ENCODE measurements at regions not wholly inside any gene's neighbourhood (a gene's known extent, or its start where the extent isn't known, plus 50 kb on each side); places are given as distances from the start of the nearest gene placed in this dataset.
"Not testable (repeated sequence)": the region's sequence is repeated elsewhere in the genome, so short reads cannot be mapped to it uniquely, and the experiment has no call there.

GRCh38 chr11:97761175-97761574 is 1259.6 kb upstream of the CNTN5 start:
- DNase-seq (no peak), ATAC-seq (ENCODE audit: poor library complexity) (no peak)
- intact Hi-C loops (cut with DNase I) = no loop called here

GRCh38 chr11:97764193-97764592 is 1256.6 kb upstream of the CNTN5 start:
- intact Hi-C loops (cut with DNase I) = no loop called here
- DNase-seq (no peak), ATAC-seq (ENCODE audit: poor library complexity) (no peak)

- no peak for DNase-seq
- no peak for ATAC-seq (ENCODE audit: poor library complexity)
- intact Hi-C loops (cut with DNase I) = no loop called here
Measured at GRCh38 chr11:97764605-97765004, 1256.1 kb upstream of the CNTN5 start.

- DNase-seq = no peak
- ATAC-seq (ENCODE audit: poor library complexity) = peak; percentile 85
- intact Hi-C loops (cut with DNase I) = no loop called here
Measured at GRCh38 chr11:97770570-97770969, 1250.2 kb upstream of the CNTN5 start.

GRCh38 chr11:97772705-97773104 is 1248.0 kb upstream of the CNTN5 start:
- intact Hi-C loops (cut with DNase I) = no loop called here
- no peak for DNase-seq
- peak; percentile 79 for ATAC-seq (ENCODE audit: poor library complexity)

- intact Hi-C loops (cut with DNase I); DNase-seq; ATAC-seq (ENCODE audit: poor library complexity): not testable (repeated sequence)
Measured at GRCh38 chr11:97784388-97784787, 1236.4 kb upstream of the CNTN5 start.

- ATAC-seq (ENCODE audit: poor library complexity) (peak; percentile 59), DNase-seq (no peak)
- intact Hi-C loops (cut with DNase I) = no loop called here
Measured at GRCh38 chr11:97786961-97787360, 1233.8 kb upstream of the CNTN5 start.

GRCh38 chr11:97794876-97795275 is 1225.9 kb upstream of the CNTN5 start:
- DNase-seq (no peak), ATAC-seq (ENCODE audit: poor library complexity) (no peak)
- intact Hi-C loops (cut with DNase I) = no loop called here

GRCh38 chr11:97800891-97801290 is 1219.9 kb upstream of the CNTN5 start:
- intact Hi-C loops (cut with DNase I) = no loop called here
- no peak for ATAC-seq (ENCODE audit: poor library complexity)
- no peak for DNase-seq

- DNase-seq (peak; percentile 24), ATAC-seq (ENCODE audit: poor library complexity) (peak; percentile 88)
- intact Hi-C loops (cut with DNase I) = no loop called here
Measured at GRCh38 chr11:97814325-97814959, 1206.3 kb upstream of the CNTN5 start.

- ATAC-seq (ENCODE audit: poor library complexity) = no peak
- intact Hi-C loops (cut with DNase I) = no loop called here
Measured at GRCh38 chr11:97815667-97816066, 1205.1 kb upstream of the CNTN5 start.

GRCh38 chr11:97832451-97832850 is 1188.3 kb upstream of the CNTN5 start:
- DNase-seq (no peak), ATAC-seq (ENCODE audit: poor library complexity) (no peak)
- intact Hi-C loops (cut with DNase I) = no loop called here

More at GRCh38 chr11:97815667-97816066, 1205.1 kb upstream of the CNTN5 start:
- no peak for DNase-seq

GRCh38 chr11:97833412-97833811 is 1187.3 kb upstream of the CNTN5 start:
- intact Hi-C loops (cut with DNase I) = no loop called here
- DNase-seq (no peak), ATAC-seq (ENCODE audit: poor library complexity) (no peak)

GRCh38 chr11:97844016-97844415 is 1176.7 kb upstream of the CNTN5 start:
- ATAC-seq (ENCODE audit: poor library complexity) (no peak), DNase-seq (no peak)
- intact Hi-C loops (cut with DNase I) = no loop called here

- intact Hi-C loops (cut with DNase I) = no loop called here
- no peak for ATAC-seq (ENCODE audit: poor library complexity)
Measured at GRCh38 chr11:97847730-97848129, 1173.0 kb upstream of the CNTN5 start.

GRCh38 chr11:97850701-97851100 is 1170.0 kb upstream of the CNTN5 start:
- ATAC-seq (ENCODE audit: poor library complexity) (no peak), DNase-seq (no peak)
- intact Hi-C loops (cut with DNase I) = no loop called here

More at GRCh38 chr11:97847730-97848129, 1173.0 kb upstream of the CNTN5 start:
- no peak for DNase-seq

- DNase-seq = no peak
- intact Hi-C loops (cut with DNase I) = no loop called here
- no peak for ATAC-seq (ENCODE audit: poor library complexity)
Measured at GRCh38 chr11:97854357-97854756, 1166.4 kb upstream of the CNTN5 start.

- ATAC-seq (ENCODE audit: poor library complexity) (no peak), DNase-seq (no peak)
- intact Hi-C loops (cut with DNase I) = no loop called here
Measured at GRCh38 chr11:97854877-97855276, 1165.9 kb upstream of the CNTN5 start.

- ATAC-seq (ENCODE audit: poor library complexity) (no peak), DNase-seq (no peak)
- intact Hi-C loops (cut with DNase I) = no loop called here
Measured at GRCh38 chr11:97856666-97857065, 1164.1 kb upstream of the CNTN5 start.

GRCh38 chr11:97860237-97860636 is 1160.5 kb upstream of the CNTN5 start:
- DNase-seq = no peak
- ATAC-seq (ENCODE audit: poor library complexity) = no peak
- intact Hi-C loops (cut with DNase I) = no loop called here

GRCh38 chr11:97862021-97862420 is 1158.7 kb upstream of the CNTN5 start:
- intact Hi-C loops (cut with DNase I) = no loop called here
- no peak for ATAC-seq (ENCODE audit: poor library complexity)
- DNase-seq = no peak

Data from Right ventricle myocardium superior (tissue), 1 donor.